ENCODE measurements at regions not wholly inside any gene's neighbourhood (a gene's known extent, or its start where the extent isn't known, plus 50 kb on each side); places are given as distances from the start of the nearest gene placed in this dataset.

DNA sequence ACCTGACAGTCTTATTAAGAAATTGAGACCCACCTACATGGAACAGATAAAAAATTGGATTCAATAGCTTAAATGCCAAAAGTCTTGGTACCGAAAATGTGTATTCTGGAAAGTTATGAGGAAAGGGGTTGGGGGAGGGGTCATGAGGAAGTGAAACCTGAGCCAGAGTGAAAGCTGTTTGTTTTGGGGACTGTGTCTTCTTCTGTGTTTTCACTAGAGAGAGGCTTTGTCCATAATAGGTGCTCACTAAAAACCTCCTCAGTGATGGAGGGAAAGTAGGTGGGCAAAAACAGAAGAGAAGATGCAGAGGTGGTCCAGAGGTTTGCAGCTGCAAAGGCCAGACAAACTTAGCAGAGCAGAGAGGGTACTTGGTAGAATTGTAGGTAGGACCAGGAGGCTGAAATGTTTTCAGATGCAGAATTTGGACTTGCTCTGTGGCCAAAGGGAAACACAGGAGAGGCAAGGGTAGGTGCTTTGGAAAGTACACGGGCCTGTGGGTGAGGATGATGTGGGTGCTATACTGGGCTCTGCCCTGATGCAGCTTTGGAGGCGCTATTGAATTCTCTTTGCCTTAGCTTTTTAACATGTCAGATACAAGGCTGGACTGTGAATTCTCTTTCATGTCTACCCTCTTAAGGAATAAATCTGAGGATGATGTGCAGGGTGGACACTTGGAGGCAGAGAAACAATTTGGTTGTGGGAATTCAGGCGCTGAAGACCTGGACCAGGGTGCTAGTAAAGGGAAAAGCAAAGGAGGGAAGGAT, 254.6 kb downstream of the PTEN start:
- TF ChIP-seq TAF1 (IDR thresholded peaks at IDR 0.05; ENCODE audit: low read depth, low read length) (no peak), POLR2A (IDR thresholded peaks at IDR 0.05; ENCODE audit: low read depth, low read length) (no peak), POLR2AphosphoS5 (IDR thresholded peaks at IDR 0.05; ENCODE audit: low read depth, low read length) (no peak), SPI1 (IDR thresholded peaks at IDR 0.05; ENCODE audit: low read depth, low read length) (peak; percentile 99), PAX5 (IDR thresholded peaks at IDR 0.05; ENCODE audit: insufficient read depth, low read length, severe bottlenecking) (no peak), POU2F2 (IDR thresholded peaks at IDR 0.05; ENCODE audit: low read depth, low read length) (no peak)

Measured in GM12891 (cell line).